ENCODE measurements at regions not wholly inside any gene's neighbourhood (a gene's known extent, or its start where the extent isn't known, plus 50 kb on each side); places are given as distances from the start of the nearest gene placed in this dataset.

GRCh38 chr14:65286443-65286842, 126.1 kb upstream of the FUT8 start:
- peak in 1 of 2 donors; percentile 29 for DNase-seq

GRCh38 chr14:65287264-65288131, 125.0 kb upstream of the FUT8 start:
- DNase-seq: peak; percentile 42 to 59

GRCh38 chr14:65290830-65291229, 121.7 kb upstream of the FUT8 start:
- no peak for DNase-seq

GRCh38 chr14:65291531-65291930, 121.0 kb upstream of the FUT8 start:
- no peak for DNase-seq

GRCh38 chr14:65294816-65295215, 117.7 kb upstream of the FUT8 start:
- DNase-seq: no peak

GRCh38 chr14:65296402-65296801, 116.1 kb upstream of the FUT8 start:
- DNase-seq: no peak

- DNase-seq: no peak
These were observed 115.7 kb upstream of the FUT8 start for GRCh38 chr14:65296876-65297275.

- no peak for DNase-seq
These were observed 114.8 kb upstream of the FUT8 start for GRCh38 chr14:65297744-65298143.

GRCh38 chr14:65299826-65300225, 112.7 kb upstream of the FUT8 start:
- DNase-seq: no peak

- no peak for DNase-seq
These were observed 110.5 kb upstream of the FUT8 start for GRCh38 chr14:65301862-65302539.

GRCh38 chr14:65302571-65303189, 109.8 kb upstream of the FUT8 start:
- DNase-seq: no peak

GRCh38 chr14:65303190-65303898, 109.2 kb upstream of the FUT8 start:
- DNase-seq: no peak

GRCh38 chr14:65303899-65304222, 108.7 kb upstream of the FUT8 start:
- no peak for DNase-seq

GRCh38 chr14:65304239-65304638, 108.3 kb upstream of the FUT8 start:
- DNase-seq: no peak

GRCh38 chr14:65304963-65305362, 107.6 kb upstream of the FUT8 start:
- DNase-seq: no peak

- DNase-seq: no peak
These were observed 104.0 kb upstream of the FUT8 start for GRCh38 chr14:65308536-65308935.

GRCh38 chr14:65310568-65310967, 102.0 kb upstream of the FUT8 start:
- DNase-seq: no peak

- no peak for DNase-seq
These were observed 99.7 kb upstream of the FUT8 start for GRCh38 chr14:65312859-65313258.

- peak in 1 of 2 donors; percentile 40 for DNase-seq
These were observed 93.7 kb upstream of the FUT8 start for GRCh38 chr14:65318636-65319506.

GRCh38 chr14:65320661-65321308, 91.7 kb upstream of the FUT8 start:
- DNase-seq: no peak

- no peak for DNase-seq
These were observed 91.1 kb upstream of the FUT8 start for GRCh38 chr14:65321370-65321875.

- DNase-seq: no peak
These were observed 83.0 kb upstream of the FUT8 start for GRCh38 chr14:65329481-65329880.

Measured in CD4-positive, alpha-beta T cell treated with Interleukin-1 beta for 1 hour (primary cell).